Calu3 (cell line): ENCODE measurements at regions not wholly inside any gene's neighbourhood (a gene's known extent, or its start where the extent isn't known, plus 50 kb on each side); places are given as distances from the start of the nearest gene placed in this dataset.

Experiments used
- BruUV-seq: library from RNA; stranded (reverse); fragments of 400-500 nt; replicated peaks from 2 replicates; lab custom pipeline; 2021; lab: Mats Ljungman, UMichigan
- CTCF ChIA-PET: fragments of 300-600 bp; sonication (Branson Sonifier 250); formaldehyde crosslinking; loops from one replicate; lab custom pipeline; 2022; ENCODE audit warnings: antibody characterized with exemption; lab: Charles Lee
- DNase-seq: peaks from one replicate; pipeline ENCODE4 v3.0.0; 2022
- H3K27ac Mint-ChIP-seq: one replicate; pipeline ENCODE4 v1.8.0; 2022; ENCODE audit warnings: mixed read lengths; ENCODE audit not compliant: unreplicated experiment
- H3K27me3 Mint-ChIP-seq: one replicate; pipeline ENCODE4 v1.8.0; 2022; ENCODE audit warnings: mixed read lengths; ENCODE audit not compliant: unreplicated experiment
- H3K36me3 Mint-ChIP-seq: one replicate; pipeline ENCODE4 v1.8.0; 2022; ENCODE audit warnings: mild to moderate bottlenecking, moderate library complexity, mixed read lengths; ENCODE audit not compliant: insufficient read depth, unreplicated experiment
- H3K4me1 Mint-ChIP-seq: one replicate; pipeline ENCODE4 v1.8.0; 2022; ENCODE audit warnings: mild to moderate bottlenecking, low read depth, mixed read lengths; ENCODE audit not compliant: unreplicated experiment
- H3K4me3 Mint-ChIP-seq: one replicate; pipeline ENCODE4 v1.8.0; 2022; ENCODE audit warnings: mild to moderate bottlenecking, low read depth, moderate library complexity, mixed read lengths; ENCODE audit not compliant: unreplicated experiment
- H3K9me3 Mint-ChIP-seq: one replicate; pipeline ENCODE4 v1.8.0; 2022; ENCODE audit warnings: low read depth, mixed read lengths; ENCODE audit not compliant: unreplicated experiment
- intact Hi-C: fragments of 100-400 bp; cut with micrococcal nuclease; formaldehyde crosslinking; loops from one replicate; pipeline ENCODE4 v1.10.0; 2022; ENCODE audit not compliant: unreplicated experiment
- TF ChIP-seq, protein P1 (sequence below): fragments of 200-600 bp; IDR thresholded peaks from one replicate; pipeline ENCODE4 v1.8.0; 2022; ENCODE audit warnings: antibody characterized with exemption; ENCODE audit not compliant: unreplicated experiment

DNA sequence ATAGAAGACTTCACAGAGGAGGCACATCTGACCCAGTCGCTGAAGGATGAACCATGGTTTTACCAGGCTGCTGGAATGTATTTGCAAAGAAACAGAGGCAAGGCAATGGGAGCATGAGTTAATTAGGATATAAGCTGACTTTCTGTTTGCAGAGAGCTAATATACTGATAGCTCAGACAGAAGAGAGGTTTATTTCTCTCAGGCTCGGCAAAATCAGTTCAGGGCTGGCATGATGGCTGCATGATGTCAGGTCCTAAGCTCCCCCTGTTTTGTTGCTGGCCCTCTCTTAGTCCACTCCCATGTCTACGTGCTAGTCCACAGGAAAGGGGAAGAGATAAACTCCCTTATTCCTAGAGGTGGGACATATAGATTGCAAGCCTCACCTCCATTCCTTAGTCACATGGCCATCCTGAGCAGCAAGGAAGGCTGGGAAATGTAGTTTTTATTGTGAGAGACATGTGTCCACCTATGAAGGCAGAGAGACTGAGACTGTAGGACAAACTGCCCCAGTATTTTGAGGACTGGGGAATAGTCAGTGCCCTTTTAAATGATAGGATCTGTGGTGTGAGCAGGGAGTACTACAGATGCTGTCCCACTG lies 224.5 kb downstream of the VRK1 start:
- Mint-ChIP-seq H3K36me3 (no peaks in the 10 kb centered on the region), H3K4me1 (no peaks in the 10 kb centered on the region), H3K9me3 (peaks cover 6% of the 10 kb centered on the region), H3K27me3 (no peaks in the 10 kb centered on the region), H3K4me3 (peak overlapping the region; percentile 21), H3K27ac (no peak overlapping the region)
- DNase-seq, result no peak
- CTCF ChIA-PET, result no interaction called here
- BruUV-seq, result no TSS peak
- TF ChIP-seq, protein P1, sequence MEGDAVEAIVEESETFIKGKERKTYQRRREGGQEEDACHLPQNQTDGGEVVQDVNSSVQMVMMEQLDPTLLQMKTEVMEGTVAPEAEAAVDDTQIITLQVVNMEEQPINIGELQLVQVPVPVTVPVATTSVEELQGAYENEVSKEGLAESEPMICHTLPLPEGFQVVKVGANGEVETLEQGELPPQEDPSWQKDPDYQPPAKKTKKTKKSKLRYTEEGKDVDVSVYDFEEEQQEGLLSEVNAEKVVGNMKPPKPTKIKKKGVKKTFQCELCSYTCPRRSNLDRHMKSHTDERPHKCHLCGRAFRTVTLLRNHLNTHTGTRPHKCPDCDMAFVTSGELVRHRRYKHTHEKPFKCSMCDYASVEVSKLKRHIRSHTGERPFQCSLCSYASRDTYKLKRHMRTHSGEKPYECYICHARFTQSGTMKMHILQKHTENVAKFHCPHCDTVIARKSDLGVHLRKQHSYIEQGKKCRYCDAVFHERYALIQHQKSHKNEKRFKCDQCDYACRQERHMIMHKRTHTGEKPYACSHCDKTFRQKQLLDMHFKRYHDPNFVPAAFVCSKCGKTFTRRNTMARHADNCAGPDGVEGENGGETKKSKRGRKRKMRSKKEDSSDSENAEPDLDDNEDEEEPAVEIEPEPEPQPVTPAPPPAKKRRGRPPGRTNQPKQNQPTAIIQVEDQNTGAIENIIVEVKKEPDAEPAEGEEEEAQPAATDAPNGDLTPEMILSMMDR, result no peak
- intact Hi-C loops, result no loop called here

DNA sequence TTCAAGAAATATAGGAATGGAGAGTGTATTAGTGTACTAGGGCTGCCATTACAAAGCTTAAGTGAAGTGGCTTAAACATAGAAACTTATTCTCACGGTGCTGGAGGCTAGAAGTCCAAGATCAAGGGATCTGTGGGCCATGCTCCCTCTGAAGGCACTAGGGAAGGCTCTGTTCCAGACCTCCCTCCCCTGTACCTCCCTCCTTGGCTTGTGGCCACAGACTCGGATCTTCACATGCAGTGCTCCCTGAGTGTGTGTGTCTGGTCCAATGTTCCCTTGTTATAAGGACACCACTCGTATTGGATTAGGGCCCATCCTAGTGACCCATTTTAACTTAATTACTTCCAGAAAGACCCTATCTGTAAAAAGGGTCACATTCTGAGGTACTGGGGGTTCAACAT lies 225.6 kb downstream of the VRK1 start:
- no peaks in the 10 kb centered on the region for H3K27me3 Mint-ChIP-seq
- H3K4me3 Mint-ChIP-seq, result no peak overlapping the region
- no TSS peak for BruUV-seq
- no peaks in the 10 kb centered on the region for H3K36me3 Mint-ChIP-seq
- TF ChIP-seq, protein P1, result no peak
- no peaks in the 10 kb centered on the region for H3K4me1 Mint-ChIP-seq
- CTCF ChIA-PET, result no interaction called here
- no peak overlapping the region for H3K27ac Mint-ChIP-seq
- DNase-seq, result no peak
- intact Hi-C loops, result no loop called here
- H3K9me3 Mint-ChIP-seq, result peaks cover 6% of the 10 kb centered on the region

DNA sequence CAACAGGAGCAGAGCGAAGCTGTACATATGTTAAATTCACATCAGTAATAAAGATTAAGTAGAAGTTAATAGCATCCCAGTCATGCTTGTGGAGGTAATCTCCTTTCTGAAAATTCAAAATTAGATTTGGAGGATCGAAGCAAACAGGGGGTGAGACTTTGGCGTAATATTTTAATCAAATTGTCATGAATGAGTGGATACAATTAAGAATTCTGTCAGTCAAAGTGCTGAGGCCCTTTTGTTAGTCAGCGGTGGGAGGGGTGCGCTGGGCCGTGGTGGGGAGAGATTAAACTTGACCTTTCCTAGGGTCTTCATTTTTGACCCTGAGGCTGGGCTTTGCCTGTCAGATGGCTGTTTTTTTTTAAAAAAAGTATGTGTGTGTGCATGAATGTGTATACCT lies 226.7 kb downstream of the VRK1 start:
- H3K9me3 Mint-ChIP-seq, result peaks cover 2% of the 10 kb centered on the region
- DNase-seq, result no peak
- H3K27me3 Mint-ChIP-seq, result no peaks in the 10 kb centered on the region
- no peak overlapping the region for H3K27ac Mint-ChIP-seq
- H3K36me3 Mint-ChIP-seq, result no peaks in the 10 kb centered on the region
- no peaks in the 10 kb centered on the region for H3K4me1 Mint-ChIP-seq
- BruUV-seq, result no TSS peak
- H3K4me3 Mint-ChIP-seq, result no peak overlapping the region
- intact Hi-C loops, result no loop called here
- CTCF ChIA-PET, result no interaction called here
- TF ChIP-seq, protein P1, result no peak

- TF ChIP-seq, protein P1, result no peak
- no peak overlapping the region for H3K4me3 Mint-ChIP-seq
- H3K27me3 Mint-ChIP-seq, result no peaks in the 10 kb centered on the region
- H3K9me3 Mint-ChIP-seq, result peaks cover 2% of the 10 kb centered on the region
- no TSS peak for BruUV-seq
- H3K4me1 Mint-ChIP-seq, result no peaks in the 10 kb centered on the region
- no peak for DNase-seq
- CTCF ChIA-PET, result no interaction called here
- intact Hi-C loops, result no loop called here
- no peak overlapping the region for H3K27ac Mint-ChIP-seq
- H3K36me3 Mint-ChIP-seq, result no peaks in the 10 kb centered on the region
Observed at GRCh38 chr14:97024300-97024699, 227.1 kb downstream of the VRK1 start.
